HG02798 (cell line): ENCODE measurements at regions not wholly inside any gene's neighbourhood (a gene's known extent, or its start where the extent isn't known, plus 50 kb on each side); places are given as distances from the start of the nearest gene placed in this dataset.

Source experiments
- ATAC-seq: cut with Tn5 transposase; IDR thresholded peaks from one replicate; pipeline ENCODE4 v1.9.1; 2021; ENCODE audit warnings: mild to moderate bottlenecking; ENCODE audit not compliant: unreplicated experiment, poor library complexity

DNA sequence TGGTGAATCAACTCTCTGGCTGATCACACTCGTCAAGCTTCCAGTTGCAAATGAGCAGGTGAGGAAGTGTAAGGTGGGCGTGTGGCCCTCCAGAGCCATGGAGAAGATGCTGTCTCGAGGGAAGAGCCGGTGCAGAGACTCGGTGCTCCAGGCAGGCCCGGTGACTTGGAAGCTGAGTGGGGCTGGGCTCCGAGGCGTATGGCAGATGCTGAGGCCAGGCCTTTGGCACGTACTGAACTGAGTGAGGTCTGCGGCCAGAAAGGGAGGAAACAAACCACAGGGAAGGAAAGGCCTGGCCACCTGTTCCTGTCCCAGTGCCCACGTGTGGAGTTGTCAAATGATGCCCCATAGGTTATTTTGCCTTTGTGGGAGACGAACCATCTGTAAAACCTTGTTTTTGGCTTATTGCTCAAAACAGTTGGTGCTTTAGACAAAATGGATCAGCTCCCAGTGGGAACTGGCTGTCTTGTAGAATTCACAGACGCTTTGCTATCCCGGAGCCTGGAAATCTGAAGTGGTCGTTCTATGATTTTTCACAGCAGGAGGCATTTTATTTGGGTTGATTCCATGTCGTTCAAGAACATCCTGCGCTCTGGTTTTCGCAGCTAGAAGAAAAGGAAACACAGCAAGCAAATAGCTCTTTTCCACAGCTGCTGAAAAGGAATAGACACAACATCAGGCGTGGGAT is 117.5 kb upstream of the TMEM18 start:
- no peak for ATAC-seq

DNA sequence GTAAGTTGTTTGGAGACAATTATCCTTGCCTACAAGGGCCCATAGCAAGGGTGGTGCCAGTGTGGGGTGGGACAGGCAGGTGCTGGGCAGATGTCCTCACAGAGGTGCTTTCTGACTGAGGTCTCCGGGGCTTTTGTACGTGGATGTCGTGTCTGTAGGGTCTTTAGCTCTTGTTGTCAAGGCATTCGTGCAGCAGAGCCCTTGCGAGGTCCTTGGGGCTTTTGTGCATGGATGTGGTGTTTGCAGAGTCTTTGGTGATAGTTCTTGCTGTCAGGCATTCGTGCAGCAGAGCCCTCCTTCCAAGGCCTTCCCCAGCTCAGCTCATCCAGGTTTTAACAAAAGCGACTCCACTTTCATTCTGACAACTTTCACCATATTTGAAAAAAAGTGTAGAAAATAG is 116.0 kb upstream of the TMEM18 start:
- no peak for ATAC-seq

DNA sequence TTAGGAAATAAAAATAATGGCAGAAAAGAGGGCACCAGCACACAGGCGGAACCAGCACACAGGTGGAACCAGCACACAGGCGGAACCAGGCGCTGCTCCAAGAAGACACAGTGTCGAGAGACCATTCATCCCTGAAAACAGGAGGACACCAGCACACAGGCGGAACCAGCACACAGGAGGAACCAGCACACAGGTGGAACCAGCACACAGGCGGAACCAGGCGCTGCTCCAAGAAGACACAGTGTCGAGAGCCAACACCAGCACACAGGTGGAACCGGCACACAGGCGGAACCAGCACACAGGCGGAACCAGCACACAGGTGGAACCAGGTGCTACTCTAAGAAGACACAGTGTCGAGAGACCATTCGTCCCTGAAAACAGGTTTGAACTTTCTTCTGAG is 115.5 kb upstream of the TMEM18 start:
- no peak for ATAC-seq

DNA sequence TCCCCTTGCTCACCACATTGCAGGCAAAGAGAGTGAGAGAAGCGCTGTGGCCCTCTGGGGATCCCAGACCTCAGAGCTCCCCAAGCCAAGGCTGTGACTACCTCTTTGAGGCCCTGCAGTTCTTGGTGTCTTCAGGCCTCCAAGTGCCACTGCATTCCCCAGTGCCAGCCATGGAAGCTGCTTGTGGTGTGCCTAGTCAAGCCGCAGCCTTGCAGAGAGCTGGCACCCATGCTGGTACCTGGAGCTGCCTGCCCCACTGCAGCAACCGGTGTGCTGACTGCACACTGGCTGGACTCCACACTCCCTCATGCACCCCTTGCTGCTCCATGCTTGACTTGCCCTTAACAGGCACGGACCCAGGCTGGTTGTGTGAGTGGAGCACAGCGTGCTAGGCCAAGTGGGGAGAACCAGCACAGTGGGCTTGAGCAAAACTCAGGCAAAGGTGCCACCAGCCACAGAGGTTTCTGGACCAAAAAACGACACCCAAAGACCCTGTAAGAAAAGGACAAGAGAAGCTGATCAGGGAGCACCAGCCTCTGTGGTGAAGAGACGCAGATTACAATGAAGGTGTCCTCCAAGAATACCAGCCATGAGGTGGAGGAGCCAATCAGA is 113.5 kb upstream of the TMEM18 start:
- ATAC-seq, result no peak

DNA sequence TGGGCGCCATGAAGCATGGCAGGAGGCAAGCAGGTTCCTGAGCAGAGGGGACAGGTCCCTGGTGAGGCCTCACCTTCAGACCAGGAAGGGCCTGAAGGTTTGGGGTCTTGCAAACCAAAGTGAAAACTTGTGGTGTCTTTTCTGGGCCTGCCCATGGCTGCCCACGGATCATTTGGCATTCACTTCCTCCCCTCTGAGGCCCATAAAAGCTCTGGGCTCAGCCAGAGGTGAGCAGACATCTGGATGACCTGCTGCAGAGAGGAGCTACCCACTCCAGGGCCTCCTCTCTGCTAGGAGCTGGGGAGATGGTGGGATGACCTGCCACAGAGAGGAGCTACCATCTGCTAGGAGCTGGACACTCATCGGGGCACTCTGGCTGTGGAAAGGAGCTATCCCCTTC is 112.9 kb upstream of the TMEM18 start:
- no peak for ATAC-seq

DNA sequence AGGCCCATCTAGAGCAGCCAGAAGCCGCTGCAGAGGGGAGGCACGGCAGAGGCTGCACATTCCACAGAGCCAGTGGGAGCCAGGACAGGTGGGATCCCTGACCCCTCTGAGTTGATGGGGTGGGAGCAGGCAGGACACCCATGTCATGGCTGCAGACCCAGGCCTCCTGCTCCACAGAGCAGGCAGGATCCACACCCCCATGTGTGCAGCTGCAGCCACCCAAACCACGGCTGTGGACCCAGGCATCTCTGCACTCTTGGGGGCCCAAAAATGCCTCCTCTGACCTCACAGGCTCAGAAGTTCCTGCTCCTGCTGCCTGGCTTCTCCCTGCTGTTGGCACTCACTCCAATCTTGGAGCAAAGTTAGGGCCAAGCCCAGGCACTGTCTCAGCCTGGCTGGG is 112.3 kb upstream of the TMEM18 start:
- no peak for ATAC-seq

DNA sequence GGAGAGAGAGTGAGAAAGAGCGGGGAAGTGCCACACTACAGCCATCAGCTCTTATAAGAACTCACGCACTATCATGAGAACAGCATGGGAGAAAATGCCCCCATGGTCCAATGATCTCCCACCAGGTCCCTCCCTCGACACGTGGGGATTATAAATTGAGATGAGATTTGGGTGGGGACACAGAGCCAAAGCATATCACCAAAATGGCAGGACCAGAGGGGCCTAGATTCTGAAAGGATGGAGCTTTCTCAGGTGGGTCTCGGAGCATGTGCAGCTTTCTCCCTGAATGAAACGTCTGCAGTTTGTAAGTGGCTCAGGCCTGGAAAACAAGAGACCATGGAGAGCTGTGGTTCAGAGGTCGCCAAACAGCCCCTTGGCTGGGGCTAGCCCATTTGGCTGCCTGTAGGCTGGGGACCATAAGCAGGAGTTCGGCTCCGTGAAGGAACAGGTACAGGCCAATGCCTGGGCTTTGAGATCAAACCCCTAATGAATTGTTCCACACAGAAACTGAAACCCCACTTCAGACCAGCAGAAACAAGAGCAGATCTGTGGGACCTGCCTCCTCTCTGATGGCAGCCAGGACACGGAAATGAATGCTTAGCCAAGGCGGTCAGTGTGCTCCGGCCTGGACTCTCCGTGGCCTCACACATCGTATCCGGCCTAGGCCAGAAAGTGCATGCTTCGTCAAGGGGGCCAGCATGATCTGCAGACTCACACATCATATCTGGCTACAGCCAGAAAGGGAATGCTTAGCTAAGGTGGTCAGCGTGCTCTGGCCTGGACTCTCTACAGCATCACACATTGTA is 111.2 kb upstream of the TMEM18 start:
- no peak for ATAC-seq

DNA sequence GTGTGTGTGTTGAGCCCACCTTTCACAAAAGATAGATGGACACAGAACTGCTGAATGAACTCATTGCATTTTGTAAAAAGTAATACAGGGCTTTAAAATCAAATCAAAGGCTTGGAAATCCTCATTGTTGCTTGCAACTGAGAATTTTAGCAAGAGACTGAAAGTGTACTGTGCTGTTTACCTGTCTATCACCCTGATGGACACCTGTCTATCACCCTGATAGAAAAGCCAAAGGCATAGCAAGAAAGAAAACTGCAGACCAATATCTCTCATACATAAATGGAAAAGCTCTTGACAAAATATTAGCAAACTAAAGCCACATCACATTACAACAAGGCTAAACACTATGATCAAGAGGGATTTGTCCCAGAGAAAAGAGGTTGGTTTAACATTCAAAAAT is 107.5 kb upstream of the TMEM18 start:
- ATAC-seq, result no peak

DNA sequence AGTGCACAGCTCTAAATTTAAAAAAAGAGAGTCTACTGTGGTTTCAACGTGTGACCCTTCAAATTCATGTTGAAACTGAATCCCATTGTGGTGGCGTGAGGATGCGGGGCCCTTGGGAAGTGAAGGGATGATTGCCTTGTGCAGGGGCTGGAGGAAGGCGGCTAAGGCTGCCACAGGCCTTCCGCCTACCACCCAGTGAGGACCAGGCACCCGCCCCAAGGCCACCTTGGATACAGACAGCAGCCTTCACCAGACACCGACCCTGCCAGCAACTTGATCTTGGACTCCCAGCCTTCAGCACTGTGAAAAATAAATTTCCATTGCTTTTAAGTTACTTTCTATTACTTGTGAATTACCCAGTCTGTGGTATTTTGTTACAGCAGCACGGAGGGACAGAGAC is 103.4 kb upstream of the TMEM18 start:
- ATAC-seq, result no peak

DNA sequence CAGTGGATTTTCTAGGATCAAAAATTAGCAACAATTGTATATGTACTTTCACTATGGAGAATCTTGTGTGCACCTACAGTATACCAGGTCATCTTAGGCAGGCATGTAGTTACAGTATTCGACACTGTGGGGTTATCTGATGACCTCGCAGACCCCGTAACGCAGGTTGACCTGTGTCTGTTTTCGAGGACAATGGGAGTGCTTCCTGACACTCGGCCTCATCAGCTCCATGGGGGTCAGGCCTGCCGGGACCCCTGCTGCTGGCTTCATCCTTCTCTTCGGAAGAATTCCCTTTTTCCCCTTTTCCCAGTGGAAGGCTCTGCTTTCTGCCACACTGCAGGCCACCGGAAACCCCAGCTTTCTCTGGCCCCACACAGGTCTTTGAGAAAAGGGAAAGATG is 102.8 kb upstream of the TMEM18 start:
- no peak for ATAC-seq

DNA sequence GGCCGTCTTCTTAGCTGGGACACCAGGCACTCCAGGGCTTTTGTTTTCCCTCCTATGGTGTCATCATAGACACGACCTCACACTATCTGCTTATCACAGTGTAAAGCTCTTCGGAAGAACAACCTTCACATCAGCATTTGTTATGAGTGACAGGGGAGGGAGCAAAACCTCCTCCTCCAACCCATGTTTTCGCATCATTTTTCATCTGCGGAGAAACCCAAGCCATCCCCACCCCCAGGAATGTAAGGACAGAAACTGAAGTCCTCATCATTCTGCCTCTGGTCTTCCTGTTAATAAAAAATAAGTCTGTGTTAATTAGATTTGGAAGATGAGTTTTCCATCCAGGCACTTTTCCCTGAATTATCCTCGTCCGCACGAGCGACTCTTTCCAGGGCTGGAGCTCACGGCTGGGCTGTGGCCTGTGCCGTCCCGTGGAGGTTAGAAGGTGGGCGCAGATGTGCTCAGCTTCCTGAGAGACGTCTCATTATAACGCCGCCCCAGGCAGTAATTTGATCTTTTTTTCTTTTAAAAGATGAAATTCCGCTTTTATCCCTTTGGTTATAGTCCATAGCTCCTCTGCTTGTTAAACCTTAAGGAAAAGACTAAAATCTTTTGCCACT is 101.6 kb upstream of the TMEM18 start:
- no peak for ATAC-seq

DNA sequence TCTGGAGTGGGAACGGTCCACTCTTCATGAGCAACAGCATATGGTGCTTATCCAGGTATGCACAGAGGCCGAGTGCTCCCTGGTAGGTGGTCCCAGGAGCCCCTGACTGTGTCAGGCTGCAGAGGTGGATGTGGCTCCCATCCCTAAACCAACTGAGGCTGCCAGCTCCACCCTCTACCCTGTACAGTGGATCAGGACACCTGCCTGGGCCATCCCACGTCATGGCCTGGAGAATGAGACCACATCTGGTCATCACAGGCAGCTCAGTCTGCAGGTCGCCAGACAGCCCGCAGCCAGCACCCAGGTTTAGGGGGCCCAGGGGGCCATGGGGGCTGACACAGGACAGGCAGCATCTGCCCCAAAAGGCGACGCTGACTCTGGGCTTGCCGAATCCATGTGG is 100.3 kb upstream of the TMEM18 start:
- ATAC-seq, result no peak

DNA sequence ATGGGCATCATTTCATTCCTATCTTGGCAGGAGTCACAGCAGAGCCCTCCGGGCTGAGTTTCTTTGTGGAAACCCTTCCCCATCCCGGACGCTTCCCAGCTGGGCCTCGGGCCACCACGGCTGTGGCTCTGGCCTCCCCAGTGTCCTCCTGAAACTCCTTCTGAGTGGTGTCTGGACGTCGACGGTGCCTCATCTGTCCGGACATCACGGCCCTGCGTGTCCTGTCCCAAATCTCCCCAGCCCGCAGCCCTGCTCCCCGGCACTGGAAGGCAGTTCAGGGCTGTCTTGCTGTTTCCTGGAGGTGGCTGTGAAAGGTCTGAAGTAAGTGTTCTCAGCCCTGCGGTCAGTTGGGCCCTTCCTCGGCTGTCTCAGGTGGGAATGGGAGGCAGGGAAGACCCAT is 99.8 kb upstream of the TMEM18 start:
- ATAC-seq, result no peak

DNA sequence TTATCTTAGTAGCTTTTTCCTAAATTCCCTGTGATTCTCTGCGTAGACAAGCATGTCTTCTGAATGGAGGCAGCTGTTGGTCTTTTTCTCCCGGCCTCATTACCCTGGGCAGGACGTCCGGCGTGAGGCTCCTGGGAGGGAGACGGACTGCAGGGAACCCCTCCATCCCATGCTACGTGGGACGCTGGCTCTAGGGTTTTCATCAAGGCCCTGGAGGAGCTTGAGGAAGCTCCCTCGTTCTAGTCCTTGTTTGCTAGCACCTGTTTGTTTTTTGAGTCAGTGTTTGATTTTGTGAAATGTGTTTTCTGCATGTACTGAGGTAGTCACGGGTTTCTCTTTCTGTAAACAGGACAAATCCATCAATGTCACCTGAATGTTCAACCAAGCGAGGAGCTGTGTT is 99.3 kb upstream of the TMEM18 start:
- no peak for ATAC-seq

DNA sequence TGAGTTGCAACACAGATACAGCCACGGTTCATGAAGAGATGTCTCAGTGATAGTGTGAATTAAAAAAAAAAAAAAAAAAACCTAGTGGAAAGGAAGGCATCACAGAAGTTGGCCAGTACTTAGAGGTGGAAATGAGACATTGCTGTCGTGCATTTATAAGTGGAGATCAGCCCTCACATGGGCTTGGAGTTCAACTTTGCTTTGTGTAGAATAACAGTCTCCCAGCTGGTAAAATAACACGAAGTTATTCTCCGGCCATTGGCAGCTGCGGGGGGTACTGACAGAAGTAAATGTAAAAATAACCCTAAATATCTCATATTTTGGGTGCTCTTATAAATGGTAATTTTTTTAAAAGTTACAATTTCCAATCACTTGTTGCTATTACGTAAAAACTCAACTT is 98.8 kb upstream of the TMEM18 start:
- no peak for ATAC-seq

DNA sequence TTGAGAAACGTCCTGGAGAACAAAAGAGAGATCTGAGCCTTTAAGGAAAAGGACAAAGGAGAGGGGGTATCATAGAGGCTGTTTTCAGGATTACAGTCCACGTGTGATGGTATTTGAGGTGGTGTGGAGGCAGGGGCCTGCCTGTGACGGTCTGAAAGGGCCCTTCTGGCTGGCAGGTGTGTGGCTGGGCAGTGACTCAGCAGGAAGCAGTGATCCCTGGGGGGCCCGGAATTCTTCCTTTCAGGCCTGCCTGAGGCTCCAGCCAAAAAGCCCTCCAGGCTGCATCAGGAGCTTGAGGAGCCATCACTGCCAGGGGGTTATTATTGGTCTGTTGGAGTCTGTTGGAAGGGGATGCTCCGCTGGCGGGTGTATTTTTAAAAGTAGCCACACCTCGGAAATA is 97.2 kb upstream of the TMEM18 start:
- no peak for ATAC-seq

DNA sequence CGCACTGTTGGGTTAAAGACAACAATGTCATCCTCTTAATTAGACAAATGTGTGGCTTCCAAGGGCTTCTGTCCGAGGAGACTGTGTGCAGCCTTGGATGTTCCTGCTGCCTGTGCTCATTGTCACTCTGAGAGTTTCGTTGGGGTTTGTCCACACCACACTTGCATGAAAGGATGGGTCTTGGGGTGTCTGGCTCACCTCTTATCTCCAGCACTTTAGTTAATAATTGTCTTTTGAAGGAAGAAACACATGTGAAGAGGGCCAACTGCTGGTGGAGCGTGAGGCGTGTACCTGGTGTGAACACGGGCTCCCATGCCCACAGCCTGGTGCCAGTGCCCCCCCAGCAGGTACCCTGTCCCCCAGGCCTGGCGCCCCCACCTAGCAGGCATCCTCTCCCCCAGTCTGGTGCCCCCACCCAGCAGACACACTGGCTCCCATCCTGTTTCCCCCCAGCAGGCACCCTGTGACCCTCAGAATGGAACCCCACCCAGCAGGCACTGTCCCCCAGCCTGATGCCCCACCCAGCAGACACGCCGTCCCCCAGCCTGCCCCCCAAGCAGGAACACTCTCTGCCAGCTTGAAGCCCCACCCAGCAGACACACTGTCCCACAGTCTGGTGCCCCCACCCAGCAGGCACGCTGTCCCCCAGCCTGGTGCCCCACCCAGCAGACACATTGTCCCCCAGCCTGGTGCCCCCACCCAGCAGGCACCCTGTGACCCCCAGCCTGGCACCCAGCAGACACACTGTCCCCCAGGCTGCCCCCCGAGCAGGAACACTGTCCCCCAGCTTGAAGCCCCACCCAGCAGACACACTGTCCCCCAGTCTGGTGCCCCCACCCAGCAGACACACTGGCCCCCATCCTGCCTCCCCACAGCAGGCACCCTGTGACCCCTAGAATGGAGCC is 96.3 kb upstream of the TMEM18 start:
- ATAC-seq, result no peak

DNA sequence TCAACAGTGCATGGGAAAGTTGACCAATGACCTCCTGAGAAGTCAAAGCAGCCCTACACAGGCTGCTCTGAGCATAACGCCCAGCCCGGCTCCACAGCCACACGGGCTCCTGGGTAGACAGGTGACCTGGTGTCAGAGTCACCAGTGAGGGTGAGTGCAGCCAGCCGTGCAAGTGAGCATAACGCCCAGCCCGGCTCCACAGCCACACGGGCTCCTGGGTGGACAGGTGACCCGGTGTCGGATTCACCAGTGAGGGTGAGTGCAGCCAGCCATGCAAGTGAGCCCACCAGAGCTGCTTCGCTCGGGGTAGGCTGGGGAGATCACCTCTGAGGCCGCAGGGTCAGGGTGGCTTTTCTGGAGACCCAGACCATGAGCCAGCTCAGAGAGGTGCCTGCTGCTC is 94.3 kb upstream of the TMEM18 start:
- ATAC-seq, result no peak

DNA sequence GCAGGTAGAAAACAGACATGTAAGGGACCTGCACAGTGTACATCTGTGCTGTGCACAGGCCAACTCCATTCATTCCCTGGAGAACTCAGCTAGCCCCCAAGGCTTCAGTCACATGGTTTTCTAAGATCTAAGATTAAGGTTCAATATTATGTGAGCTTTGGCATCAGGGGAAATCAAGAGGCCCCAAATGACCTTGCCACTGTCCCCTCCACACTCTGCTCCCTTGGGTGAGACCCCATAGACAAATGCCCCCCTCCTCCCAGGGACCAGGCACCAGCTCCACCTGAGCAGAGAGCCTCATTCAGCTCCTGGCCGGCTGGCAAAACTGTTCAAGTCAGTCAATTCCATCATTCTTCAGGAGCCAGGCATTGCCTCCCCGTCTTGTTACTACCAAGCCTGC is 93.6 kb upstream of the TMEM18 start:
- no peak for ATAC-seq

DNA sequence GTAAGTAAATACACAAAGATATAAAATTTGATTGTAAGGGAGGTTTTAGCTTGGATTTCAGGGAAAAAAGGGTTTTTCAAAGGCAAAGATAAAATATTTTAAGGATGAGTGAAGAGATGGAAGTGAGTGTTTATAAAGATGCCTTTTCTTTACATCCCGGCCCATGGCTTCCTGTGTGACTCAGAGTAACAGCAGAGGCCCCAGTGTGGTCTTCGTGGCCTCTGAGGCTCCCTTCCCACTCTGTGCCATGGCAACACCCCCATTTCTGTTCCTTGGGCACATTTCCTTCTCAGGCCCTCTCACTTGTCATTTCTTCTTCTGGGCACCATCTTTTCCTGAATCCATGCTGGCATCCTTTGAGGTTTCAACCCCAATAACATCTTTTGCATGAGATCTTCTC is 92.6 kb upstream of the TMEM18 start:
- ATAC-seq, result no peak
